GM23338 (cell line): ENCODE measurements at regions not wholly inside any gene's neighbourhood (a gene's known extent, or its start where the extent isn't known, plus 50 kb on each side); places are given as distances from the start of the nearest gene placed in this dataset.

Experiments
- CREB1 ChIP-seq: fragments of 250-450 bp; sonication (Bioruptor Pico); IDR thresholded peaks from 2 replicates; pipeline ENCODE4 v1.5.0; 2020; ENCODE audit warnings: low read depth, mild to moderate bottlenecking, moderate library complexity
- CTCF ChIP-seq, 2 experiments: fragments of 200-600 bp in 1 of 2; sonication (generic) in 1 of 2; conservative IDR thresholded peaks; 2 replicates each; pipeline versions ENCODE4 v1.5.1 to v1.6.1; 2016 to 2017; ENCODE audit warnings: antibody characterized with exemption in 2 of 2, low read depth in 2 of 2, mild to moderate bottlenecking in 2 of 2, moderate library complexity in 1 of 2
- EZH2 ChIP-seq: fragments of 200-600 bp; sonication (generic); IDR thresholded peaks from one replicate; pipeline ENCODE4 v1.8.0; 2017; ENCODE audit warnings: antibody characterized with exemption, mild to moderate bottlenecking, low read depth; ENCODE audit not compliant: unreplicated experiment
- EZH2phosphoT487 ChIP-seq: fragments of 200-600 bp; sonication (generic); IDR thresholded peaks from one replicate; pipeline ENCODE4 v1.8.1; 2018; ENCODE audit warnings: antibody characterized with exemption; ENCODE audit not compliant: unreplicated experiment
- JUNB ChIP-seq: IDR thresholded peaks from one replicate; pipeline ENCODE4 v1.6.1; 2016; ENCODE audit warnings: antibody characterized with exemption; ENCODE audit not compliant: unreplicated experiment
- POLR2AphosphoS5 ChIP-seq: IDR thresholded peaks from 2 replicates; pipeline ENCODE4 v1.6.1; 2016; ENCODE audit warnings: antibody characterized with exemption, low read depth
- REST ChIP-seq: IDR thresholded peaks from one replicate; pipeline ENCODE4 v1.6.1; 2018; ENCODE audit warnings: antibody characterized with exemption; ENCODE audit not compliant: unreplicated experiment
- STAT1 ChIP-seq: IDR thresholded peaks from one replicate; pipeline ENCODE4 v1.6.1; 2016; ENCODE audit warnings: antibody characterized with exemption; ENCODE audit not compliant: unreplicated experiment
- ZNF331 ChIP-seq: fragments of 250-450 bp; sonication (Bioruptor Pico); IDR thresholded peaks from 2 replicates; pipeline ENCODE4 v1.5.0; 2020; ENCODE audit warnings: low read depth, mild to moderate bottlenecking, moderate library complexity

- no peak for TF ChIP-seq CTCF (conservative IDR thresholded peaks at IDR 0.05; ENCODE audit: low read depth in 2 of 2)
- TF ChIP-seq EZH2, result no peak
- no peak for TF ChIP-seq EZH2phosphoT487
- no peak for TF ChIP-seq REST
- no peak for TF ChIP-seq POLR2AphosphoS5
- TF ChIP-seq STAT1, result no peak
- TF ChIP-seq ZNF331 (CRISPR knock-in tag), result no peak
- no peak for TF ChIP-seq JUNB
- TF ChIP-seq CREB1 (CRISPR knock-in tag), result no peak
These were observed 326.8 kb downstream of the CCDC85A start for GRCh38 chr2:56510610-56511009.
